Fibroblast of pulmonary artery (primary cell): ENCODE measurements at regions not wholly inside any gene's neighbourhood (a gene's known extent, or its start where the extent isn't known, plus 50 kb on each side); places are given as distances from the start of the nearest gene placed in this dataset.
A peak's percentile ranks its signal among the peaks of the same experiment; 100 is the strongest.

ENCODE experiments used
- DNase-seq: peaks from one replicate; pipeline ENCODE4 v3.0.0-alpha.2; 2010; ENCODE audit warnings: low read depth
- H3K4me3 ChIP-seq: replicated peaks from 2 replicates; pipeline ENCODE4 v1.5.1; 2011; ENCODE audit warnings: low read depth, mild to moderate bottlenecking, control low read depth, low read length, moderate library complexity
- TF ChIP-seq, protein P1 (sequence below): IDR thresholded peaks from 2 replicates; pipeline ENCODE4 v1.5.1; 2011; ENCODE audit warnings: mild to moderate bottlenecking, control low read depth, low read length, inconsistent platforms; ENCODE audit errors: missing control alignments

DNA sequence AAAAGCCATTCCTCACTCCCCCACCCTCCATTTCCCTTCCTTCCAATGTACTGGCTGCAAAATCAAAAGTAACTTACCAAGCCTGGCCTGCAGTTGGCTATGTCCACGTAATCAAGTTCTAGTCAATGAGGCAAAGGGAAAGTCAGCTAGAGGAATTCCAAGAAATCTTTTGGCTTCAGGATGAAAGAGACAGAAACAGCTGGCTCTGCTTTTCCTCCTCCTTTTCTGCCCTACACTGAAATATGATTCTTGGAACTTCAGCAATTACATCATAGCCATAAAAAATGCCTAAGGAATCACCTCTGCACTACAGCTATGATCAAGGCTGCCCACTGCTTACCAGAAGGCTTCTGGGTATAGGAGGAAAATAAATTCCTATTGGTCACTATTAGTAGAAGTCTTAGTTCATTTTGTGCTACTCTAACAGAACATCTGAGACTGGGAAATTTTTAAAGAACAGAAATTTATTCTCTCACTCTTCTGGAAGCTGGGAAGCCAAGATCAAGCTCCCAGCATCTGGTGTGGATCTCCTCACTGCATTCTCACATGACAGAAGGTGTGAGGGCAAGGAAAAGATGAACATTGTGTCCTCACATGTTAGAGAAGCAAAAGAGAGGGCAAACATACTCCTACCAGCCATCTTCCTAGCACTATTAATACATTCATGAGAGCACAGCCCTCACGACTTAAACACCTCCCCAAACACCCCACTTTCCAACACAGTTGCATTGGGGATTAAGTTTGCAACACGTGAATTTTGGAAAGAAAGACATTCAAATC, 219.9 kb downstream of the TMX3 start:
- TF ChIP-seq, protein P1, sequence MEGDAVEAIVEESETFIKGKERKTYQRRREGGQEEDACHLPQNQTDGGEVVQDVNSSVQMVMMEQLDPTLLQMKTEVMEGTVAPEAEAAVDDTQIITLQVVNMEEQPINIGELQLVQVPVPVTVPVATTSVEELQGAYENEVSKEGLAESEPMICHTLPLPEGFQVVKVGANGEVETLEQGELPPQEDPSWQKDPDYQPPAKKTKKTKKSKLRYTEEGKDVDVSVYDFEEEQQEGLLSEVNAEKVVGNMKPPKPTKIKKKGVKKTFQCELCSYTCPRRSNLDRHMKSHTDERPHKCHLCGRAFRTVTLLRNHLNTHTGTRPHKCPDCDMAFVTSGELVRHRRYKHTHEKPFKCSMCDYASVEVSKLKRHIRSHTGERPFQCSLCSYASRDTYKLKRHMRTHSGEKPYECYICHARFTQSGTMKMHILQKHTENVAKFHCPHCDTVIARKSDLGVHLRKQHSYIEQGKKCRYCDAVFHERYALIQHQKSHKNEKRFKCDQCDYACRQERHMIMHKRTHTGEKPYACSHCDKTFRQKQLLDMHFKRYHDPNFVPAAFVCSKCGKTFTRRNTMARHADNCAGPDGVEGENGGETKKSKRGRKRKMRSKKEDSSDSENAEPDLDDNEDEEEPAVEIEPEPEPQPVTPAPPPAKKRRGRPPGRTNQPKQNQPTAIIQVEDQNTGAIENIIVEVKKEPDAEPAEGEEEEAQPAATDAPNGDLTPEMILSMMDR, result no peak
- no peak overlapping the region for H3K4me3 ChIP-seq
- DNase-seq, result peak; percentile 96

DNA sequence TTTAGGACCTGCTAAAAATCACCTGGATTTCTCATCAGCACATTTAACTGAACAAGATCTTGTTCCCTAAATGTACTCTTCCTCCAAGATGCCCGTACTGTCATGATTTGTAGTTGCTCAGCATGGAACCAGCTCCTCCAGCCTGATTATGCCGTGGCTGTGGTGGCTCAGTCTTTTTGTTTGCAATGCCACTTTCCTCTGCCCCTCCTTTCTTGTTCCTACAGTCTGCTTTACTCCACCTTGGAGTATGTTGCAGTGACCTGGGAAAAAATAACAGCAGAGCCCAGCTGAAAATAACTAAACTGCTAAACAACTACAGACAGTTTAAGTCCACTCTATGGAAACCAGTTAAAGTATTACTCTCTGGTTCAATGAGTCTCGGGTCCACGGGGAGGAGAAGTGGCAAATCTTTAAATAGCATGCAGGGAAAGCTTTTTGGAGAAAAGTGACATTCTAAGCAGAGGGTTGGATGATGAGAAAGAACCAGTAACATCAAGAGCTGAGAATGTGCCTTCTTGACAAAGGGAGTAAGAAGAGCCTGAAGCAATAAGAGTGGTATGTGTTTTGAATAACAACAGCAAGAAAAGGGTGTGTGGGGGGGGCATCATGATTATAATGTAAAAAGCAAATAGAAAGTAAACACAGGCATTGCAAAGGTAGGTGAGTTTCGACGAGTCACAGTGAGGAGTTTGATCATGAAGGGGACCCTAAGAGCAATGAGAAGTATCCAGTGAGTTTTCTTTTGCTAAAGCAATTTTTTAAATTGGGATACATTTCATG, 225.7 kb downstream of the TMX3 start:
- H3K4me3 ChIP-seq, result no peak overlapping the region
- TF ChIP-seq, protein P1, result no peak
- no peak for DNase-seq

DNA sequence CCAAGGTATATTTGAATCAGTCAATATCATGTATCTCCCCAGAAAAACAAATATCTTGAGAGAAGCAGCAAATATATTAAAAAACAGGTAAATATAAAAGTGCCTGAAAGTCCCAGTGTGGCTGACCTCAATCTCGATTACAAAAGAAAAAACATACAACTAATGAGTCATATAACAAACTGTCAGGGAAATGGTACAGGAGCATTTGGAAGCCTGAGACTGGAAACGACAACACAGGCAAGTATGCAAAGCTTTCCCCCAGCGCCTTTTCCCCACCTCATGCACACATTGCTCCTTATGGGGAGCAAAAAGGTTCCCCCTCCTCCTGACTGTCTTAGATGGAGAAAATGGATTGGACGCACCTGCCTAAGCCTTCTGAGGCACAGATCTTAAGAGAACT, 230.7 kb downstream of the TMX3 start:
- peak; percentile 44 for DNase-seq
- TF ChIP-seq, protein P1, result no peak
- H3K4me3 ChIP-seq, result no peak overlapping the region

DNA sequence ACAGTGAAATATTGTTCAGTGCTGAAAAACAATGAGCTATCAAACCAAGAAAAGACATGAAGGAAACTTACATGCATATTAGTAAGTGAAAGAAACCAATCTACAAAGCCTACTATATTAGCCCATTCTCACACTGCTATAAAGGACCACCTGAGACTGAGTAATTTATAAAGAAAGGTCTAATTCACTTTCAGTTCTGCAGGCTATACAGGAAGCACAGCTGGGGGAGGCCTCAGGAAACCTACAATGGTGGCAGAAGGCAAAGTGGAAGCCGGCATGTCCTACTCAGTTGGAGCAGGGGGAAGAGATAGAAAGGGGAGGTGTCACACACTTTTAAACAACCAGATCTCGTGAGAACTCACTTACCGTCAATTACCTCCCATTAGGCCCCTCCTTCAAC, 232.1 kb downstream of the TMX3 start:
- no peak for DNase-seq
- no peak overlapping the region for H3K4me3 ChIP-seq
- TF ChIP-seq, protein P1, result no peak

DNA sequence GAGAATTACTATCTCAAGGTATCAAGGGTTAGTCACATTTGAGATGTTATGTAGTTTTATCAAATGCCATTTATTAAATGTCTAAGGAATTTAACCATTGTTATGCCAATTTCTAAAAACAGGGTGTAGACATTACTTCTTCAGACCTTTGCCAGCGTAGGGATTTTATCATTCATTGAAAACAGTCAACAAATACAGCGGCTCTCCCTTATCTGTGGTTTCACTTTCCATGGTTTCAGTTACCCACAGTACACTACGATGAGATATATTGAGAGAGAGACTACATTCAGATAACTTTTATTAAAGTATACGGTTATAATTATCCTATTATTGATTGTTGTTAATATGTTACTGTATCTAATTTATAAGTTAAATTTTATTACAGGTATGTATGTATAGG, 234.7 kb downstream of the TMX3 start:
- TF ChIP-seq, protein P1, result no peak
- DNase-seq, result no peak
- no peak overlapping the region for H3K4me3 ChIP-seq

DNA sequence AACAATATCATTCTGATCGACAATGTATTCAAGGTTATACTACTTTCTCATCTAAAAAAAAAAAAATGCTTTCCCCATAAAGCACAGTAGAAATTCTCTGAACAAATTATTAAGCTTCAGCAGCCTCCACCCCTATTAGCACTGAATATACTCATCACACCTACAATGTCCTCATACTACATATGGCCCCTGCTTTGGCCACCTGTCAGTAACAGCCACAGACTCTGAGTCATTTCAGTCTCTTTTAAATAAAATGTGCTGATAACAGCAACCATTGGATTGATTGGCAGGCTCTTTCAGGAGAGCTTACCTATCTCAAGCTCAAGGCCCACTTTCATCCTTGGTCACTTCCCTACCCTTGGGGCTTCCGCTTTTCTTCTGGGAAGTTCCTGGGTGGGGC, 236.7 kb downstream of the TMX3 start:
- no peak overlapping the region for H3K4me3 ChIP-seq
- DNase-seq, result no peak
- TF ChIP-seq, protein P1, result no peak
